ENCODE measurements at regions not wholly inside any gene's neighbourhood (a gene's known extent, or its start where the extent isn't known, plus 50 kb on each side); places are given as distances from the start of the nearest gene placed in this dataset.

GRCh38 chr2:107430006-107430405 is 396.7 kb upstream of the RGPD4 start:
- no peaks in the 10 kb centered on the region for H3K36me3 ChIP-seq (ENCODE audit: control insufficient read depth, insufficient read depth, low read length)
- no peak for TF ChIP-seq RNF2 (IDR thresholded peaks at IDR 0.05)
- TF ChIP-seq THRA (IDR thresholded peaks at IDR 0.05) = no peak
- no peak for TF ChIP-seq ZNF232 (CRISPR knock-in tag; IDR thresholded peaks at IDR 0.05)
- TF ChIP-seq ZBTB49 (CRISPR knock-in tag; IDR thresholded peaks at IDR 0.05; ENCODE audit: borderline replicate concordance) = no peak
- no peak for TF ChIP-seq TCF3 (CRISPR knock-in tag; IDR thresholded peaks at IDR 0.05)
- TF ChIP-seq SLC30A9 (CRISPR knock-in tag; IDR thresholded peaks at IDR 0.05) = no peak
- no peak for TF ChIP-seq HNRNPH1 (optimal IDR thresholded peaks at IDR 0.05; ENCODE audit: low read depth, low read length)
- TF ChIP-seq BCL6 (CRISPR knock-in tag; IDR thresholded peaks at IDR 0.05) = no peak
- TF ChIP-seq TAF15 (IDR thresholded peaks at IDR 0.05; ENCODE audit: low read depth, low read length) = no peak
- no peak for TF ChIP-seq MIER1 (IDR thresholded peaks at IDR 0.05; ENCODE audit: low read depth)
- no peak for TF ChIP-seq RBBP5 (IDR thresholded peaks at IDR 0.05; ENCODE audit: borderline replicate concordance, insufficient read depth, low read length, poor library complexity, severe bottlenecking)
- TF ChIP-seq HDAC8 (tag; IDR thresholded peaks at IDR 0.05) = no peak
- TF ChIP-seq TRIM24 (IDR thresholded peaks at IDR 0.05) = no peak
- TF ChIP-seq EP400 (IDR thresholded peaks at IDR 0.05) = no peak
- no peak for TF ChIP-seq CBFA2T3 (IDR thresholded peaks at IDR 0.05)
- TF ChIP-seq, protein P1, sequence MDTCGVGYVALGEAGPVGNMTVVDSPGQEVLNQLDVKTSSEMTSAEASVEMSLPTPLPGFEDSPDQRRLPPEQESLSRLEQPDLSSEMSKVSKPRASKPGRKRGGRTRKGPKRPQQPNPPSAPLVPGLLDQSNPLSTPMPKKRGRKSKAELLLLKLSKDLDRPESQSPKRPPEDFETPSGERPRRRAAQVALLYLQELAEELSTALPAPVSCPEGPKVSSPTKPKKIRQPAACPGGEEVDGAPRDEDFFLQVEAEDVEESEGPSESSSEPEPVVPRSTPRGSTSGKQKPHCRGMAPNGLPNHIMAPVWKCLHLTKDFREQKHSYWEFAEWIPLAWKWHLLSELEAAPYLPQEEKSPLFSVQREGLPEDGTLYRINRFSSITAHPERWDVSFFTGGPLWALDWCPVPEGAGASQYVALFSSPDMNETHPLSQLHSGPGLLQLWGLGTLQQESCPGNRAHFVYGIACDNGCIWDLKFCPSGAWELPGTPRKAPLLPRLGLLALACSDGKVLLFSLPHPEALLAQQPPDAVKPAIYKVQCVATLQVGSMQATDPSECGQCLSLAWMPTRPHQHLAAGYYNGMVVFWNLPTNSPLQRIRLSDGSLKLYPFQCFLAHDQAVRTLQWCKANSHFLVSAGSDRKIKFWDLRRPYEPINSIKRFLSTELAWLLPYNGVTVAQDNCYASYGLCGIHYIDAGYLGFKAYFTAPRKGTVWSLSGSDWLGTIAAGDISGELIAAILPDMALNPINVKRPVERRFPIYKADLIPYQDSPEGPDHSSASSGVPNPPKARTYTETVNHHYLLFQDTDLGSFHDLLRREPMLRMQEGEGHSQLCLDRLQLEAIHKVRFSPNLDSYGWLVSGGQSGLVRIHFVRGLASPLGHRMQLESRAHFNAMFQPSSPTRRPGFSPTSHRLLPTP (IDR thresholded peaks at IDR 0.05; ENCODE audit: borderline replicate concordance, extremely low read depth, insufficient read length) = no peak
- H3K9me3 ChIP-seq (replicated peaks; ENCODE audit: control insufficient read depth, insufficient read depth, low read depth, low read length) = 0 out of 2 replicates have a peak, but pooled peaks cover 2% of the 10 kb centered on the region
- H3K4me1 ChIP-seq (replicated peaks in 1 of 2; ENCODE audit: control insufficient read depth in 2 of 2, insufficient read depth in 2 of 2, low read length in 2 of 2) = no peaks in the 10 kb centered on the region
- no peak overlapping the region for H3K9ac ChIP-seq (ENCODE audit: insufficient read depth in 1 of 2, low read depth in 2 of 2, low read length in 2 of 2)
- DNase-seq (ENCODE audit: extremely low read depth in 1 of 4, low spot score in 3 of 4) (no peak), FAIRE-seq (no peak), ATAC-seq (no peak)
- H3K27ac ChIP-seq (ENCODE audit: extremely low read depth, low read depth, low read length) = no peak overlapping the region
- no peak overlapping the region for H3K4me2 ChIP-seq (ENCODE audit: insufficient read depth, low read length)
- no TSS peak for BruUV-seq (replicated peaks)
- CTCF ChIA-PET (ENCODE audit: low intra/inter-chr PET ratio) = interaction anchor here (0.7 kb wide), 1 partner anchor 357 kb away, joined by 3 read pairs; no protein-coding TSS in a partner anchor
- no peaks in the 10 kb centered on the region for H3K9me1 ChIP-seq (ENCODE audit: control insufficient read depth, insufficient read depth, low read length)
- intact Hi-C loops (cut with micrococcal nuclease) (no loop called here), in situ Hi-C loops (cut with MboI) (no loop called here)
- POLR2A ChIA-PET = no interaction called here
- no peaks in the 10 kb centered on the region for H3K79me2 ChIP-seq (ENCODE audit: control insufficient read depth, insufficient read depth, low read length)
- no peaks in the 10 kb centered on the region for H4K20me1 ChIP-seq (replicated peaks; ENCODE audit: control insufficient read depth, insufficient read depth, low read length)
- 10% methylated on average over 1 of the region's 1 CpG for whole genome bisulfite sequencing (ENCODE audit: insufficient coverage, low coverage, missing lambda C conversion rate)
- no peak overlapping the region for H3K4me3 ChIP-seq
- no peaks in the 10 kb centered on the region for H3K27me3 ChIP-seq (ENCODE audit: control insufficient read depth in 2 of 2, insufficient read depth in 2 of 2, low read length in 2 of 2)
- H2AFZ ChIP-seq (ENCODE audit: low read depth, low read length) = no peak overlapping the region

Measured in K562 (cell line).